ENCODE measurements at regions not wholly inside any gene's neighbourhood (a gene's known extent, or its start where the extent isn't known, plus 50 kb on each side); places are given as distances from the start of the nearest gene placed in this dataset.

DNA sequence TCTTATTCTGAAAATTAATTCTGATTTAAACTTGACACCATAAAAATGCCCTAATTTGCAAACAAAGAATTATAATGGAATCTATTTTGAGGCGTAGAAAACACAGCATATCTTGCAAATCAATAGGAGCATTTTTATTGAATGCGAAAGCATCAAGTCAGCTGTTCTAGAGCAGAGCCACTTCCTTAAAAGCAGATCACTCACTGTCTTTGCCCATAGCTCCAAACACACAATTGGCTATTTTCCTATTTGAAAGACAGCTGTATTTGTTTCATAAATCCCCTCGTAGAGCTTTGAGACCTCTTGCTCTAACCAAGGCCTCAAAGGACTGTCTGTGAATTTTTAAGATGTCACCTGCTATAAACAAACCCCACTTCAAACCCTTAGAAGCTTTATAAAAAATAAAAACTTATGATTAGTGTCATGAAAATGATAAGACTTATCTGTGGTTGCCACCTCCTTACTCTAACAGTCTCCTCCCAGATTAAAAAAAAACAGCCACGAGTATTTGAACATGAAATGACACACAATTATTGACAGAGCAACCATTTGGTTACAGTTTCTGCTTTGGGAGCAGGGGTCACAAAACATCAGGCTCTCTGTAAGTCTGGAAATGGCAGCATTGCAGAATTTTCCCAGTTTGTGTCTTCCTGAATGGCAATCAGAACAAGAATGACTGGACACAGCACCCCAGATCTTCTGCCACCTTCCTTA is 75.6 kb upstream of the RASEF start:
- Histone ChIP-seq H3K4me3 (ENCODE audit: low read length) (no peak overlapping the region), H3K9ac (ENCODE audit: extremely low read depth, low read length, poor library complexity, severe bottlenecking) (no peak overlapping the region), H3K36me3 (ENCODE audit: control insufficient read depth, insufficient read depth, low read length) (no peaks in the 10 kb centered on the region), H3K27me3 (ENCODE audit: control insufficient read depth, insufficient read depth, low read length, poor library complexity, severe bottlenecking) (no peaks in the 10 kb centered on the region), H3K4me1 (ENCODE audit: control insufficient read depth, insufficient read depth, low read length) (no peaks in the 10 kb centered on the region), H3K9me3 (ENCODE audit: control insufficient read depth, low read length) (no peaks in the 10 kb centered on the region), H3K27ac (ENCODE audit: low read depth, low read length) (no peak overlapping the region)
- 85 to 97% methylated on average over 3 to 4 of the region's 4 CpGs for WGBS, 2 experiments (ENCODE audit: insufficient coverage in 1 of 2, insufficient read length in 1 of 2)
- H3K4me3 Mint-ChIP-seq, result no peak overlapping the region
- no peaks in the 10 kb centered on the region for H3K36me3 Mint-ChIP-seq (ENCODE audit: low read depth)
- H3K9me3 Mint-ChIP-seq, result no peaks in the 10 kb centered on the region
- TF ChIP-seq, protein P1, sequence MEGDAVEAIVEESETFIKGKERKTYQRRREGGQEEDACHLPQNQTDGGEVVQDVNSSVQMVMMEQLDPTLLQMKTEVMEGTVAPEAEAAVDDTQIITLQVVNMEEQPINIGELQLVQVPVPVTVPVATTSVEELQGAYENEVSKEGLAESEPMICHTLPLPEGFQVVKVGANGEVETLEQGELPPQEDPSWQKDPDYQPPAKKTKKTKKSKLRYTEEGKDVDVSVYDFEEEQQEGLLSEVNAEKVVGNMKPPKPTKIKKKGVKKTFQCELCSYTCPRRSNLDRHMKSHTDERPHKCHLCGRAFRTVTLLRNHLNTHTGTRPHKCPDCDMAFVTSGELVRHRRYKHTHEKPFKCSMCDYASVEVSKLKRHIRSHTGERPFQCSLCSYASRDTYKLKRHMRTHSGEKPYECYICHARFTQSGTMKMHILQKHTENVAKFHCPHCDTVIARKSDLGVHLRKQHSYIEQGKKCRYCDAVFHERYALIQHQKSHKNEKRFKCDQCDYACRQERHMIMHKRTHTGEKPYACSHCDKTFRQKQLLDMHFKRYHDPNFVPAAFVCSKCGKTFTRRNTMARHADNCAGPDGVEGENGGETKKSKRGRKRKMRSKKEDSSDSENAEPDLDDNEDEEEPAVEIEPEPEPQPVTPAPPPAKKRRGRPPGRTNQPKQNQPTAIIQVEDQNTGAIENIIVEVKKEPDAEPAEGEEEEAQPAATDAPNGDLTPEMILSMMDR (conservative IDR thresholded peaks at IDR 0.05), result no peak
- no peak overlapping the region for H3K27ac Mint-ChIP-seq
- H3K4me1 Mint-ChIP-seq, result no peaks in the 10 kb centered on the region
- peaks cover 8% of the 10 kb centered on the region for H3K27me3 Mint-ChIP-seq (ENCODE audit: insufficient read depth)
- no peak for DNase-seq

DNA sequence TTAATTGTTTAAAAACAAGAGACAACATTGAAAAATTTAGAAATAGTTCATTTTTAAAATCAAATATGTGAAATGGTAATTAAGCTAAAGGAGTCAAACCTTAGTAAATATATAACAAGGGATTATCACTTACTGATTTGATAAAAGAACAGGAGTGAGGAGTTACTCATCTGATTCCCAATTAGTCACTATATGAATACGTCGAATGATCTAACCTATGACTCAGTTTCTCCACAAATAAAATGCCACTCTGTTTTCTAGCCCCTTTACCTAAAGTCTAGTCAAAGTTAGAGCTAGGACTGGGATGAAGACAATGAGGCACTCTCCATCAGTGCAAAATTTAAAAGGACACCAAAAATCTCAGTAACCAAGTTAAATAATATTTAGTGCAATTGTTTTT is 70.4 kb upstream of the RASEF start:
- no peaks in the 10 kb centered on the region for H3K4me1 ChIP-seq (ENCODE audit: control insufficient read depth, insufficient read depth, low read length)
- WGBS, 2 experiments (ENCODE audit: insufficient coverage in 1 of 2, insufficient read length in 1 of 2), result 86 to 100% methylated on average over 2 of the region's 2 CpGs
- H3K9ac ChIP-seq (ENCODE audit: extremely low read depth, low read length, poor library complexity, severe bottlenecking), result no peak overlapping the region
- no peaks in the 10 kb centered on the region for H3K36me3 ChIP-seq (ENCODE audit: control insufficient read depth, insufficient read depth, low read length)
- H3K4me3 ChIP-seq (ENCODE audit: low read length), result no peak overlapping the region
- no peaks in the 10 kb centered on the region for H3K27me3 ChIP-seq (ENCODE audit: control insufficient read depth, insufficient read depth, low read length, poor library complexity, severe bottlenecking)
- Mint-ChIP-seq H3K36me3 (ENCODE audit: low read depth) (no peaks in the 10 kb centered on the region), H3K9me3 (peaks cover 5% of the 10 kb centered on the region), H3K27me3 (ENCODE audit: insufficient read depth) (peaks cover 6% of the 10 kb centered on the region), H3K4me1 (no peaks in the 10 kb centered on the region), H3K27ac (no peak overlapping the region), H3K4me3 (no peak overlapping the region)
- TF ChIP-seq, protein P1 (conservative IDR thresholded peaks at IDR 0.05), result no peak
- peaks cover 5% of the 10 kb centered on the region for H3K9me3 ChIP-seq (ENCODE audit: control insufficient read depth, low read length)
- DNase-seq, result no peak
- no peak overlapping the region for H3K27ac ChIP-seq (ENCODE audit: low read depth, low read length)

DNA sequence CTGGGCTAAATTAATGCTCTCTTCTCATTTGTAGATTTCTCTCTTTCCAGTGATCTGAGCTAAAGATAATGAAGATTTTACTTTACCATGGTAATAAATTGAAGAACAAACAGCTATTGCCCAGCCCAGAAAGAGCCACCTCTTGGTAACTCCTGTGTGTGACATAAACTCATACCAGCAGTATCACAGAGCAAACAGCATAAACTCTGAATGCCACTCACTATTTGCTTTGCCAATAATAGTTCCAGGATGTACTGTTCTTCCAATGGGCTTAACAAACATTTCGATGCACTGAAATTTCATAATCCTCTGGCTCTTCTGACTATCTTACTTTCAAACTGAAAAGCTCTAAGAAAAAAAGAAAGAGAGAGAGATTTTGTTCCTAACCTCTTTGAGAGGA is 69.8 kb upstream of the RASEF start:
- H3K4me1 Mint-ChIP-seq, result no peaks in the 10 kb centered on the region
- no peak overlapping the region for H3K27ac Mint-ChIP-seq
- no peaks in the 10 kb centered on the region for H3K36me3 Mint-ChIP-seq (ENCODE audit: low read depth)
- Histone ChIP-seq H3K27ac (ENCODE audit: low read depth, low read length) (no peak overlapping the region), H3K4me3 (ENCODE audit: low read length) (no peak overlapping the region), H3K27me3 (ENCODE audit: control insufficient read depth, insufficient read depth, low read length, poor library complexity, severe bottlenecking) (no peaks in the 10 kb centered on the region), H3K36me3 (ENCODE audit: control insufficient read depth, insufficient read depth, low read length) (no peaks in the 10 kb centered on the region), H3K4me1 (ENCODE audit: control insufficient read depth, insufficient read depth, low read length) (no peaks in the 10 kb centered on the region), H3K9me3 (ENCODE audit: control insufficient read depth, low read length) (peaks cover 10% of the 10 kb centered on the region), H3K9ac (ENCODE audit: extremely low read depth, low read length, poor library complexity, severe bottlenecking) (no peak overlapping the region)
- TF ChIP-seq, protein P1 (conservative IDR thresholded peaks at IDR 0.05), result no peak
- H3K9me3 Mint-ChIP-seq, result peaks cover 8% of the 10 kb centered on the region
- H3K27me3 Mint-ChIP-seq (ENCODE audit: insufficient read depth), result peaks cover 6% of the 10 kb centered on the region
- 70 to 93% methylated on average over 1 of the region's 1 CpG for whole genome bisulfite sequencing, 2 experiments (ENCODE audit: insufficient coverage in 1 of 2, insufficient read length in 1 of 2)
- no peak for DNase-seq
- H3K4me3 Mint-ChIP-seq, result no peak overlapping the region

Measured in endodermal cell (in vitro differentiated cells).